ENCODE measurements at regions not wholly inside any gene's neighbourhood (a gene's known extent, or its start where the extent isn't known, plus 50 kb on each side); places are given as distances from the start of the nearest gene placed in this dataset.

DNA sequence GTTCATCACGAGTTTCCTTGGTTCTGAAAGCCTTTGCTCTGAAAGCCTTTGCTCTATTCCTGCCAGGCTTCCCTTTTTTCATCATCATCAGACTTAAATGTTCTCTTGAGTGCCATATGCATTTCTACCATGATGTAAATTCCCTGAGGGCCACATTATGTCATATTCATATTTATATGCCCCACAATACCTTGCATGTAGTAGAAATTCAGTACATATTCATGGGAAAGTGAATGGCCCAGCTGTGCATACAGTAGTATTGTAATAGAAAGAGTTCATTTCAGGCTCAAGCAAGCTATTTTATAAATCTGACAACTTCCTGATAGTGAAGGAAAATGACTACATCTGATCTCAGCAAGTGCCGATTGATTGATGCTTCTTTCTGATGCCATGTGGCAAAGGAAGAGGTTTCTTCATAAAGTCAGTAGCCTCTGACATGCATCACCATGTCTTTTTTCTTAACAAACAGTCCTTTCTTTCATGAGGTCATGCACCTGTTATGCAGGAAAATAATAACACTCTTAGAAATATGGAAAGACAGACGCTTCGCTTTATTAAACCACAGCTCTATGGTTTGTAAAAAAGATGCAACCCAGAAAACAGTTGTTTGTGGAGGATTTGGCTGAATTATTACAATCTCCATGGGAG, 308.7 kb downstream of the SAMD5 start:
- DNase-seq (ENCODE audit: low read depth) = no peak

DNA sequence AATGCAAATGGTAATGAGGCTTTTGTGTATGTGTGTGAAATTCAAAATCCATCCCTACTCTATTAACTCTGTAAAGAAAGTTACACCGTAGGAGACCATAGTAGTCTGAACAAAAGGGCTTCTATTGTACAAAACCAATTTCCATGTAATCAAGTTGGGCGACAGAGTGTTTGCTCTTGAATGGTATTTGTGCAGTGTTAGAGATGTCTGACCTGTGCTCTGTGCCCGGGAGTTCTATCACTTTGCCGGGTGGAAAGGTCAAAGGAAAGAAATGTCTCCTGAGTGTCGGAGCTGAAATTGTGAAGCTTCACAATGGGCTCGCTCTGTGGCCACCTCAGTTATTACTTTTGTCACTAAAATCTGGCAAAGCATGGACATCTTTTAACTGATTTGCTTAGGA, 312.0 kb downstream of the SAMD5 start:
- no peak for DNase-seq (ENCODE audit: low read depth)

DNA sequence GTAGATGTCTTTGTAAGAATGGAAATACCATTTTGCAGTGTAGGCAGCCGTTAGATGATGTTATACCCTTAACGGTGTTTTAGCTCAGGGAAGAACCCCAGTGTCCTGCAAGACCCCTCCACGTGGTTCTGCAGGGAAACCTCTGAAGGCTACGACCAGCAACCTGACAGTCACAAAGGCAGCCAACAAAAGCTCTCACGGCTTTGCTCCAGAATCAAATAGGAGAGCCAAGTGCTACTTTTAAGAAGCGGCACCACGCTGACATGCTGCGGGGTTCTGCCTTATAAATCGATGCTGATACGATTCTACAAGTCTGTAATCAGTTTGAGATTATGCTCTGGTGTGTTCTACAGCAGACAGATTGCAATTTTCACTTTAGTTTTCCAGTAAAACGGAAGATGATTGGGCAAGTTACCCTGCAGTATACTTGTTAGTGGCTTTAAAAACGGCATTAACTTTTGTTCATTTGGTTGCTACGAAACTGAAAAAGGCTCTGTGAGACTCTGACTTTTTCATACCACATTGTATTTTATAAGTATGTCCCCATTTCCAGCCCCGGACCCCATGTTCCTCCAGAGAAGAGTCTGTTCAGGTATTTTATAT, 312.9 kb downstream of the SAMD5 start:
- DNase-seq (ENCODE audit: low read depth) = no peak

DNA sequence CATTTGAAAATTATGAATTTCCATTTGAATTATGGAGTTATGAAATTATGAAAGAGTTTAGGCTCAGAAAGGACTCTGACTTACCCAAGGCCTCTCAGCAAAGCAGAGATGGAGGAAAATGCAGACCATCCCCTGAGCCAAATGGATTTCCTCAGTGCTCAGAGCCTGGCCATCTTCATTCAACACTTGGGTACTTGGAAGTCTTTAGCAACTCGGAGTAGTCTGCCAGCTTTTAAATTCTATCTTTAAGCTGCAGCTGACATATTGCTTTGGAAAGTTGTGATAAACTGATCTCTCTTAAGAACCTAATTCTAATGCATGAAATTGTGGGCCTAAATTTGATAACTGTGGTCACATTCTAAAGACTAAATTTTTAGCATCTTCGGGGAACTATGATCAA, 315.4 kb downstream of the SAMD5 start:
- DNase-seq (ENCODE audit: low read depth) = no peak

DNA sequence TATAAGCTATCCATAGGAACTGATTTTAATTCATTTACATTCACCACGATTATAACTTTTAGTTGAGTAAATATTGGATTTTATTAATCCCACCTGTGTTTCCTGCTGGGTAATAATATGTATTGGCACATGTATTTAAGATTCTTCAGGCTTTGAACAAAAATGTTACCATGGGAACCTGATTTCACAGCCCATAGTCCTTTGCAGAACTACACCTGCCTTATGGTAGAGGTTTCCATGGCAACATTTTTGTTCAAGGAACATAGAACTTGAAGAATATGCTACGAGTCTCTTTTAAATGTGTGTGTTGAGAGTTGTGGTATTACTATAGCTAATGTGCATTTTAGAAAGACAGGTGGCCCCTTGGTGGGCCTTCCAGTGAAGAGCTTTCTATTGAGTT, 317.4 kb downstream of the SAMD5 start:
- DNase-seq (ENCODE audit: low read depth) = no peak

DNA sequence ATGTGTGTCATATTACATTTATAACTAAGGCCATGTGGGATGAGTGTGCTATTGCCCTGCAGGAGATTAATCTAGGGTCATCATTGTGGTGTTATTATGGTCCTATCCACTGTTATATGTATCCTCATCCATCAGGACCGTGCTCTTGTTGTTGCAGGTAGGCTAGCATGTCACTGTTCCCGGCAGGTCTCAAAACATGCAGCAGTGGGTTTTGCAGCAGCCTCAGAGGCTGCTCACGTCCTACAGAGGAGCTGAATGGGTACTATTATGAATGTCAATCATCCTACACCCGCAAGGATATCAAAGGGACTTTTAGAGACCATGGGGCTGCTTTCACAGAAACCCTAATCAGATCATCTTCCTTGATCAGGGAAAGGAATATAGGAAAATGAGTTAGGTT, 318.2 kb downstream of the SAMD5 start:
- DNase-seq (ENCODE audit: low read depth) = no peak

DNA sequence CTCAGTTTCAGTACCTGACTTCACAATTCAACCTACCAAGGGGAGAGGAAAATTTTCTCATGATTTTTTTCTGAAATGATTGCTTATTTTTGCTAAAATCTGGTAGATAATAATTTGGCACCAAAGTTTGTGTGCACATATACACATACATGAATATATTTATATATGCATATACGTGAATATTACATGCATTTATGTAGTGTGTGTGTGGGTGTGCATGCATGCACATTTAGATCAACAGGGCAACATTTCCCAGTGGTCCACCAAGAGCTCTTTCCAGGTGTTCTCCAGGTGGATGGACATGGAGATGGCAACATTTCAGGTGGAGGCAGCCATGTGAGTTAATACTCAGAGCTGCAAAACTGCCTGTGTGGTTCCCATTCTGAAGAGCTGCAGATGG, 320.9 kb downstream of the SAMD5 start:
- no peak for DNase-seq (ENCODE audit: low read depth)

DNA sequence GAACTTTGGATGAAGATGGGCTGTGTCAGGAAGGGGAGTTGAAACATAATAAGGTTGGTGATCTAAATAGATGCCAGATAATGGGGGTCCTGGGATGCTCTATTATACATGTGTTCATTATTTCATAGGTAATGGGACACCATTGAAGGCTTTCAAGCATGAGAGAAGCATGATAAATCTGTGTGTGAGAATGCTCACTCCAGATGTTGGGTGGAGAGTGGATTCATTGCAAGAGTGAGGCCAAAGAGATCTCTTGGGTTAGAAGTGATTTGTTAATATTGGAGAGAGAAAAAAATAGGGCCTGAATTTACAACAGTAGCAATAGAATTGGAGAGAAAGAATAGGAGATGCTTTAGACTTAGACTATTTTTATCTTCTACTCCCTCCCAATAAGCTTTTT, 321.3 kb downstream of the SAMD5 start:
- DNase-seq (ENCODE audit: low read depth) = no peak

DNA sequence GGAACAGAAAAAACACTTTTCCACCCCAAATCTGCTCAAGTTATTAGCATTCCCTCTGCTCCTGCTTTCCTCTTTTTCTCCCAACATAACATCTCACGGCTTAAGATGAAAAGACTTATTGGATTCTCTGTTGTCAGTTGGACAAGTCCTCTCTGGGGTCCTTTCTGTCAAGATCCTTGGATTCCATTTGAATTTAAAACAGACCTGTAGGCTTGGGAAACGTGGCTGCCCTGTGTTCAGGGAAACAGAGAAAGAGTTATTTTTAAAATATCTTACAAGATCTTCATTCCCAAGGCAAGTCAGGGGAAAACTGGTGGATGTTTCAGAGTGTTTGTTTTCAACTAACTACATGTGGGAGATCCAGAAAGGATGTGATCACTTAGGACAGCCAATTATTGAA, 322.9 kb downstream of the SAMD5 start:
- no peak for DNase-seq (ENCODE audit: low read depth)

DNA sequence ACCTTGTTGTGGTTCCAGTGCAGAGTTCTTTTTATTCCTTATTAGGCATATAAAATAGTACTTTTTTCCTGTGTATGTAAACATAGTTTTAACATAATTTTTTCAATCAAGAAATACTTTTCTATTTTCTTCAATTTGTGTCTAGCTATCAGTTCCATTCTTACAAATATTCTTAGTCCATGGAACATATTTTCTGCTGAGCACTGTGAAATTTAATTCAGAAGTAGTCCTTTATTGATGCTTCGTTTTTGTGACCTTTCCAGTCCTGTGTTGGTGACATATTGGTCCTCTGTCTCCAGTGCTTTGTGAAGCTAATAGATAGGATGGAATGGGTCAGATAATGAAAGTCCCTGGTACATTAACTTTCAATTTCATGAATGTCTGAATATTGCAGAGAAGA, 325.1 kb downstream of the SAMD5 start:
- no peak for DNase-seq (ENCODE audit: low read depth)

DNA sequence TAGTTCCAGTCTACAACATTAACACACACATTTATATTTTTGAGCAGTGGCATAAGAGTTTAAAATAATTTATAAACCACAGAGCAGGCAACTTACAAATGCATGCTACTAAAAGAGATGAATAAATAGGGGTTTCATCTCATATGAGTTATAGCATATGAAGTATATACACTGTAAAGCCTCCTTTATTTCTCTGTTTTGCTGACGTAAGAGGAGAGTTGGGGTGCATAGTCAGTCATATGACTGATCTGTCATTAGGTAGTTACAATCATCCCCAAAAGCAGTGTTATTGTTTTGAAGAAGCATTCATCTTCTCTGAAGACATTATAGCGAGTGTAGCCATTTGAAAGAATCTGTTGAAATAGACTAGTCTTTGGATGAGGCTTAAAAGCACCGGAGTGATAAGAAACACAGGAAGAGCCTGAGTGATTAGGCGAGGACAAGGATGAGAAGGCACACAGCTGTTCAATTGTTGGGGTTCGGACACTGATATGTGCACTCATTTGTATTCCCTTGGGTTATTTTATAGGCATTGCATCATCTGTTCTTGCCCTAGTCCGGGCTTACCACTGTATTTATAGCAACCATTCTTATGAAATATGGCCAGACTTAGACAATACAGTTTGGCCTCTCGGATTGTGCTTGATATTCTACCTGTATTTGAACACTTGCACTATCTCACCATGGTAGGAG, 325.7 kb downstream of the SAMD5 start:
- DNase-seq (ENCODE audit: low read depth) = no peak

DNA sequence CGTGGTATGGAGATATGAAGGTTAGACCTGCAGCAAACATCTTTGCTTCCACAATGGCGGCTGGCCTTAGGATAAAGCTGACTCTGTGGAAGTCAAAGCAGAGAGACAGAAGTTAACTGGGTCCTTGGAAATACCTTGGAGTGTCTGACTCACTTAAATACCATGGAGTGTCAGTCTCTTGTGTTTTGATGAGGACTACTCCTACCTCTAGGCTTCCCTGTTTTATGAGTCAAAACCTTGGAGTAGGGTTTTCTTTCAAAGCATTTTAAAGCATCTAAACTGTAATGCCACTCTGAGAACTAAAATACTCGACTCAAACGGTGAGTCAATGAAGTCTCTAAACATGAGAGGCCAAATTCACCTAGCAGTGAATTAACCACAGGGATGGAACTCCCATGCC, 329.1 kb downstream of the SAMD5 start:
- no peak for DNase-seq (ENCODE audit: low read depth)

DNA sequence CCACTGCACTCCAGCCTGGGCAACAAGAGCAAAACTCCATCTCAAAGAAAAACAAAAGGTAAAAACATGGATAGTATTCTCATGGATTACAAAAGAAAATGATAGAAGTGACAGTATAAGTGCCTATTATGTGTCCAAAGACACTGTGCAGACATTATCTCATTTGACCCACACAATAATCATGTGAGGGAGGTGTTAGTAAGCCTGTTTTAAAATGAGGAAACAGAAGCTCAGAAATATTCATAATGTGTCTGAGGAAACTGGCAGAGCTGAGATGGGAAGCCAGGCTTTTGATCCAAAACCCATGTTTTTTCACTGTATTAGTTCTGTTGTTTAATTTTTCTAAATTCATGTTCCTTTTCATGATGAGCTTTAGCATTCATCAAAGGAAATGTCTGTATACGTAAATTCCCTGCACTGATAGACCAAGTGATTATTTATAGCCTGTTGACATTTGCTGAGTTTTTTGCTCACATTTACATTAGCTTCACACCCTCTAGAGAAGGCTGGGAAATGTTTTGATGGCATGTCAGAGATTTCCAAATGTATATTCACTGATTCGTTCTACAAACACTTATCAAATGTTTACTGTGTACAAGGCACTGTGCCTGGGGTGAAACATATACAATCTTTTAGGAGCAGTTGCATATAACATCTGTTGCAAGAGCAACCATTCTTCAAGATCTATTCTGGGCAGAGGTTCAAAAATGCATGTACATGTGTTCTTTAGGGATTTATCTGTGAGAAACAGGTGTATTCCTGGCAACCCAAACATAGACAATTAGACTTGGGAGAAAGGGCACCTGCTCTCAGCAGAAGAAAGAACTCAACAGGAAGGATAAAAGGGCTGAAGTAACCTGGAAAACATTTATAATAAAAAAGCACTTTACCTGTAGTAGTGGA, 331.5 kb downstream of the SAMD5 start:
- no peak for DNase-seq (ENCODE audit: low read depth)

DNA sequence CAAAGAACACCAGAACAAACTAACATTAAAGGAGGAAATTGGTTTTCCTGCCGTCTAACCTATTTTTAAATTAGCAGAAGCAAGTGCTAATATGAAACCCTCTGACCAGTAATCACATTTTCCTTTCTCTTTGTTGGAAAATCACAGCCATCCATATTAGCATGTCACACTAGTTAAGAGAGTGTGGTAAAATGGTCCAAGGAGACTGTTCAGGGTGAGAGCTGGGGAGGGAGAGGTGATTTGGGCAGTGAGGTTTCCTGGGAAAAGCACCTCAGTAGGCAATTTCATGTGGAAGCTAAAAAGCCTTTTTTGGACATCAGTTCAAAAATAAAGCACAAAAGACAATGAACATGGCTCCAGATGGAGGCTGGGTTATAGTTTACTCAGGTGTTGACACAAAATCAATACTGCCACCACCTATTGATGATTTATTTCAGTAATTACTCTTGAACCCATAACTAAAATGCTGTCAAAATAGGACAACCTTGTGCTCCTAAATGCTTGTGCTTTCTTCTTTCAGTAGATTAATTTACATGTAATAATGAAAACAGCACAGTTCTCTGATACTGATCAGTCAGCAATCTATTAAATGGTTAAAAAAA, 333.2 kb downstream of the SAMD5 start:
- no peak for DNase-seq (ENCODE audit: low read depth)

DNA sequence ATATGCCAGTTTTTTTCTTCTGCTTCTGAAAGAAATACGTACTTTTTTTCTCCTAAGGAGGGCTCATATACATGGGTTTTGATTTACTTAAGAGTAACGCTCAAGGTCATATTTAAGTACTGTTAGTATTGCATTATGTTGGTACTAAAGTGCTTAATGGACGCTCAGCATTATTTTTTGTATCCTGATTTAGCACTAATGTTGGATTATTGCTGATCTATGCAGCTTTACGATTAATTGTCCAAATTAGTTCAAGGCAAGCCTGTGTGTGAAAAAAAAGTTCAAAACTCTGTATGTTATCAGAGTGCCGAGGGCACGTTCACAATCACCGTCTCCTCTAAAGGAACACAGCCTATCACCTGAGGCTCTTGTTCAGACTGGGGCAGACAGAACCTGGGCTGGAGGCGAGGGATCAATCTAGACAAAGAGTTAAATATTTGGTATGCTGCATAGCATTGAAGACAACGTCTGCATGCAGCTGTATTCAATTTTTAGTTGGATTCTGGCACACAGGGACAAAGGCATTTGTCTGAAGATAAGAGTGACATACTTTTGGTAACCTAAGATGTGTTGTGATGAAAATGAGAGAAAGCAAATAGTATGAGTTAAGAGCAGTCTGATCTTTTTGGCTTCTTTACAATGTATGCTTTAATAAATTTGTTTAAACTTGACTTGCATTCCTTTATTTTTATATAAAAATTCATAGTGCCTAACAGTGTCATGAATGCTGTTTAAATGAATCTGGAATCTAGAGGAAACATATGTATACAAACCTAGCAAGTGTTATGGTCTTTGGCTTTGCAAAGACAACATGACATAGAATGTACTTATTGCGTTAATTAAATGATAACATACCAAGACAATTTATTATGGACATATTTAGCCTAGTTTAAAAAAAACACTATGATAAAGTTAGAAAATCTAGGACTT, 341.2 kb downstream of the SAMD5 start:
- no peak for DNase-seq (ENCODE audit: low read depth)

DNA sequence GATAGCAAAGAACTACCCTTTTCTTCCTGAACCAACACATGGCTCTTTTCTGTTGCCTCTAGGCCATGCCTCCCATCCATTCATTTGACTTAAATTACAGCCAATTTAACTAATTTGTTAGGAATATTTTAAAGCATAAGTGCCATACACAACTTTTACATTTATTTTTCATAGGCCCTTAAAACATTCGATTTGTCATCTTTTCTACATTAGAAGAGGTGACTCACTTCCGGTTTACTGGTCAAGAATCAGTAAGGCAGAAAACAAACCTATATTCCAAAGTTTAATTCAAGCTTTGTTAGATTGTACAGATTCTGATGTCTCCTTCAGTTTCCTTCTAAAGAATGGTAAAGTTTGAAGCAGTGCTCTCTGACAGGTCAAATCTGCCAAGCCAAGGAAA, 344.3 kb downstream of the SAMD5 start:
- no peak for DNase-seq (ENCODE audit: low read depth)

DNA sequence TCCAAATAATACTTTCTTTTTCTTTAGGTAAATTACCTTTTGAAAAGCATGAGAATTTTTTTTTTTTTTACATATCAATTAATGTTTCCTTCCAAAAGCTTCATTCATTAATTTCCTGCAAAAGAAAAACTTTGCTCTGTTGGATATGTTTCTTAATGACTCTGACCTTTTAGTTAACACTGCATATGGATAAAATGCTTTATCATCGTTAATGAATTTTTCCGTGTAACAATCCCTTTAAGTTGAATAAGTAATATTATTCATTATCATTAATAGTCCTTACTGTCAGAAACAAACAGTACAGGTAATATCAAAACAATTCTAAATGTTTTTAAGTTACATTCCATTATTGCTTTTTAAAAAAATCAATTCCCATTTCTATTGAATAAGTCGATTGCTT, 345.1 kb downstream of the SAMD5 start:
- DNase-seq (ENCODE audit: low read depth) = no peak

DNA sequence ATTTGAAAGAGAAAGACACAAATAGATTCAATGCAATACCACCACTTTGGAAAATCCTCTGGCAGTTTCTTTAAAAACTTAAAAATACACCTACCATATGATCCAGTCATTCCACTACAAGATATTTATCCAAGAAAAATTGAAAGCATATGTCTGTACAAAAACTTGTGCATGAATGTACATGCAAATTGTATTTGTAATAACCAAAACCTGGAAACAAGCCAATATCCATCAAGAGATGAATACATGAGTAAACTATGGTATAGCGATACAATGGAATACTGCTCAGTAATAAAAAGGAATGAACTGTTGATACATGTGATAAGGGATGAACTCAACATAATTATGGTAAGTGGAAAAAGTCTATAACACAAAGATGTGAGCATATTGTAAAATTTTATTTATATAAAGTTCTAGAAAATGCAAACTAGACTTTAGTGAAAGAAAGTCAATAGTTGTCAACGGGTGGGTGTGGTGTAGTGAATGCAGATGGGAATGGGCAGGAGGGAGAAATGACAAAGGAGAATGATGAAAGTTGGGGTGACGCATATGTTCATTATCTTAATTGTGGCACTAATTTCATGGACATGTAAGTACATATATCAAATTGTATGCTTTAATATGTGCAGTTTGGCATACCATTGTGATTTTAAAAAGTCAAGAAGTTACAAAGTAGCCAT, 347.5 kb downstream of the SAMD5 start:
- DNase-seq (ENCODE audit: low read depth) = no peak

DNA sequence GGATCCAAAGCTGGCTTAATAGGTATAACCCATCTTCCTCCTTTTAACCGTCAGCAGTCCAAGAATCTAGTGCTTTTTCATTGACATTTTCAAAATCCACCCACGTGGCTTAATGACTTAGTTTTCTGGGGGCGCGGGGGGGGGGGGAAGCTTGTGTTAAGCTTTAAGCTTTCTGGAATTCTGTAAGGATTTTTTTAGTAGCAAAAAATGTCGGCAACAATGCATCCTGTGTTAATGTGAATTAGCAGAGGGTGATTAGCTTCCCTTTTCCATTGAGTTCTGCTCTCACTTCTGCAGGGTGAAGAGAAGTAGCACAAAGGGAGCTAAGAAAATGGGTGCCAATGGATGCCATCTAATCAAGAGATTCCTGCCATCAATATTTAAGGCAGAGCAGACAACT, 348.2 kb downstream of the SAMD5 start:
- no peak for DNase-seq (ENCODE audit: low read depth)

DNA sequence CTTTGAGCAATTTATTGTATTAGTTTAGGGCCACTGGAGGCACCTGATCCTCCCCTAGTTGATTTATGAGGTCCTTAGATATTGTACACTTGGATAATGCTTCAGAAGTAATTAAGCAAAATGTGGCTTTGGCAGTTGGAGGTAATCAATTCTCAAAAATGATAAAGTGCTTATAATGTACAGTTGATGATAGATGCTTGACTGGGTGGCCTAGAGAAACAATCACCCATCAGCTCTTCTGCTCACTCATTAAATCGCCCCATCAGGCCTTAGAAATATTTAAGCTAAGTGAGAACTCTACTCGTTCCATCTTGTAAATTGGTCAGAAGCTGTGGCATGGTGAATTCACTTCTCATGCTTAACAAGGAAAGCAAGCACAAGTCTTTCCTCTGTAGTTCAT, 349.9 kb downstream of the SAMD5 start:
- DNase-seq (ENCODE audit: low read depth) = no peak

Data from forelimb muscle (tissue), 1 donor.